Endothelial cell of umbilical vein (primary cell): ENCODE measurements at regions not wholly inside any gene's neighbourhood (a gene's known extent, or its start where the extent isn't known, plus 50 kb on each side); places are given as distances from the start of the nearest gene placed in this dataset.

Experiments
- EZH2 ChIP-seq: IDR thresholded peaks from 2 replicates; pipeline ENCODE4 v1.6.1; 2012; ENCODE audit warnings: borderline replicate concordance, low read depth, mild to moderate bottlenecking, moderate library complexity, low read length, inconsistent platforms; ENCODE audit not compliant: severe bottlenecking
- POLR2A ChIP-seq: IDR thresholded peaks from 2 replicates; pipeline ENCODE4 v1.6.1; 2012; ENCODE audit warnings: low read depth, mild to moderate bottlenecking, control low read depth, low read length
- TF ChIP-seq, protein P1 (sequence below), 2 donors: IDR thresholded peaks; 1 replicate in 1 of 2; 2 replicates in 1 of 2; pipeline ENCODE4 v1.5.1; 2011; ENCODE audit warnings: low read length in 2 of 2, mild to moderate bottlenecking in 2 of 2, moderate library complexity in 2 of 2, control low read depth in 1 of 2, inconsistent platforms in 1 of 2, low read depth in 1 of 2; ENCODE audit not compliant: insufficient read depth in 1 of 2; ENCODE audit errors: extremely low read depth in 1 of 2

DNA sequence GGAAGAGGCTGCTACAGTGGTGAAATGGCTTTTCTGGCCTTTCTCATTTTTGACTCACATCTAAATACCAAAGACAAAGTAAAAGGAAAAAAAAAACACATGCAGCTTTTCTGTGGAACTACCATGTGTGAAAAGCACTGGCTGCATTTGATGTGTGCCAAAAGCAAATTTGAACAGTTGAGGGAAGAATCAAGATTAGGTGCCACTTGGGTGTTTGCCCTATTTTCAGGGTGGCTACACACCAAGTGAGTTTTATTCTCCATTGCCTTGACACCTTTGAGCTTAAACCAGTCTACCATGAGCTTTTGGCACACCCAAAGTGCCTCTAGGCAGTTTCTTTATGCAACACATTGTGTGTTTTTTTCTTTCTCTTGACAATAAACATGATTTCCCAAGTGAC lies 423.9 kb downstream of the FAM133A start:
- TF ChIP-seq EZH2 (no peak), POLR2A (no peak)
- TF ChIP-seq, protein P1, sequence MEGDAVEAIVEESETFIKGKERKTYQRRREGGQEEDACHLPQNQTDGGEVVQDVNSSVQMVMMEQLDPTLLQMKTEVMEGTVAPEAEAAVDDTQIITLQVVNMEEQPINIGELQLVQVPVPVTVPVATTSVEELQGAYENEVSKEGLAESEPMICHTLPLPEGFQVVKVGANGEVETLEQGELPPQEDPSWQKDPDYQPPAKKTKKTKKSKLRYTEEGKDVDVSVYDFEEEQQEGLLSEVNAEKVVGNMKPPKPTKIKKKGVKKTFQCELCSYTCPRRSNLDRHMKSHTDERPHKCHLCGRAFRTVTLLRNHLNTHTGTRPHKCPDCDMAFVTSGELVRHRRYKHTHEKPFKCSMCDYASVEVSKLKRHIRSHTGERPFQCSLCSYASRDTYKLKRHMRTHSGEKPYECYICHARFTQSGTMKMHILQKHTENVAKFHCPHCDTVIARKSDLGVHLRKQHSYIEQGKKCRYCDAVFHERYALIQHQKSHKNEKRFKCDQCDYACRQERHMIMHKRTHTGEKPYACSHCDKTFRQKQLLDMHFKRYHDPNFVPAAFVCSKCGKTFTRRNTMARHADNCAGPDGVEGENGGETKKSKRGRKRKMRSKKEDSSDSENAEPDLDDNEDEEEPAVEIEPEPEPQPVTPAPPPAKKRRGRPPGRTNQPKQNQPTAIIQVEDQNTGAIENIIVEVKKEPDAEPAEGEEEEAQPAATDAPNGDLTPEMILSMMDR (IDR thresholded peaks at IDR 0.05; ENCODE audit: extremely low read depth in 1 of 2, insufficient read depth in 1 of 2, low read depth in 1 of 2, low read length in 2 of 2): no peak
